Psoas muscle (tissue), 7 donors: ENCODE measurements at regions not wholly inside any gene's neighbourhood (a gene's known extent, or its start where the extent isn't known, plus 50 kb on each side); places are given as distances from the start of the nearest gene placed in this dataset.

Source experiments
- ATAC-seq, 4 donors: fragments of 200-7000 bp; cut with Tn5 transposase; one replicate each; pipeline ENCODE4 v1.9.1; 2020; ENCODE audit warnings: moderate library complexity in 3 of 4, mild to moderate bottlenecking in 2 of 4
- DNase-seq, 2 donors: peaks; one replicate each; pipeline ENCODE4 v3.0.0-alpha.2; 2020
- H3K27ac ChIP-seq: fragments of 200-600 bp; one replicate; pipeline ENCODE4 v1.8.0; 2022
- H3K27me3 ChIP-seq, 3 donors: fragments of 200-600 bp in 1 of 3; one replicate each; pipeline versions ENCODE4 v1.6.1 to v1.8.0; 2013 to 2022; ENCODE audit warnings: low read length in 2 of 3, mild to moderate bottlenecking in 2 of 3, moderate library complexity in 1 of 3; ENCODE audit not compliant: insufficient read depth in 3 of 3
- H3K36me3 ChIP-seq, 2 donors: fragments of 200-600 bp in 1 of 2; one replicate each; pipeline versions ENCODE4 v1.6.1 to v1.8.0; 2013 to 2022; ENCODE audit warnings: low read depth in 1 of 2, mild to moderate bottlenecking in 1 of 2, moderate library complexity in 1 of 2; ENCODE audit not compliant: insufficient read depth in 1 of 2
- H3K4me1 ChIP-seq: fragments of 200-600 bp; one replicate; pipeline ENCODE4 v1.8.0; 2022
- H3K4me3 ChIP-seq: fragments of 200-600 bp; one replicate; pipeline ENCODE4 v1.8.0; 2022; ENCODE audit warnings: mild to moderate bottlenecking
- H3K9me3 ChIP-seq: fragments of 200-600 bp; one replicate; pipeline ENCODE4 v1.8.0; 2022
- CTCF ChIP-seq: fragments of 200-600 bp; IDR thresholded peaks from one replicate; pipeline ENCODE4 v1.8.0; 2022; ENCODE audit warnings: antibody characterized with exemption
- WGBS, 3 donors: extraction: QIAGEN DNeasy Blood & Tissue Kit; methylation state at CpG; one replicate each; pipeline versions ENCODE4 v1.1.6 to v1.1.7; 2013; 5-methylcytosine and 5-hydroxymethylcytosine counted together
- intact Hi-C, 2 donors: fragments of 100-400 bp; cut with DNase I; formaldehyde crosslinking; loops; one replicate each; pipeline versions ENCODE4 v1.11.0 to v1.14.2; 2022
- donor health status: healthy with polysubstance abuse.
- donor health status: DM: no; HTN: no; CAD: no; lungs with moderate emphysema.
- donor health status: Bipolar disorder and iron deficiency.
- donor health status: healthy.
- donor health status: DM: yes; HTN: yes; CAD: no.
- donor health status: DM: no; HTN: no; CAD: no.
- donor health status: DM: yes; HTN: yes; CAD: no.

- no peak for TF ChIP-seq CTCF
- H3K27ac ChIP-seq = no peak overlapping the region
- intact Hi-C loops = no loop called here
- ATAC-seq (no peak), DNase-seq (no peak)
- 85 to 88% (median 86%) methylated on average over 4 of the region's 4 CpGs for WGBS, 3 donors
- H3K27me3 ChIP-seq = no peaks in the 10 kb centered on the region
- H3K9me3 ChIP-seq = no peaks in the 10 kb centered on the region
- no peaks in the 10 kb centered on the region for H3K36me3 ChIP-seq
- no peak overlapping the region for H3K4me3 ChIP-seq
- no peaks in the 10 kb centered on the region for H3K4me1 ChIP-seq
Measured at GRCh38 chr9:17846948-17847655, 268.2 kb downstream of the SH3GL2 start.

GRCh38 chr9:17847908-17848307, 269.0 kb downstream of the SH3GL2 start:
- no peaks in the 10 kb centered on the region for H3K27me3 ChIP-seq
- ATAC-seq (no peak), DNase-seq (no peak)
- TF ChIP-seq CTCF = no peak
- no peaks in the 10 kb centered on the region for H3K36me3 ChIP-seq
- 55 to 75% (median 55%) methylated on average over 3 of the region's 3 CpGs for WGBS, 3 donors
- H3K4me3 ChIP-seq = no peak overlapping the region
- H3K9me3 ChIP-seq = no peaks in the 10 kb centered on the region
- no peak overlapping the region for H3K27ac ChIP-seq
- intact Hi-C loops = no loop called here
- H3K4me1 ChIP-seq = no peaks in the 10 kb centered on the region

DNA sequence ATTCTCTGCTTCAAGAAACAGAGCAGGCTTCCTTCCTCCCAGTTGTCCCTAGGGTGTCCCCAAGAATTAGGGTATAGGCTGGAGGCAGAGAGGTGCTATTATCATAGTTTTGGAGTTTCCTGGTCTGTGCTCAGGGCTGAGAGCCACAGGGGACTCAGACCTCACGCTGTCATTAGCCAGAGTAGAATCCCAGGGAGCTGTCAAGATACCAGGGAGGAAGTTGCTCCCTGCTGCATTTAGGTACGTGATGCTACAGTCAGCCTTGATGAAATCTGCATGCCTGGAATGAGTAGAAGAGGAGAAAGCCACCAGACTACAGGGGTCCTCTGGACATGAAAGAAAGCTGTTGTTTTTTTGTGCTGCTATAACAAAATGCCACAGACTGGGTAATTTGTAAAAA, 273.2 kb downstream of the SH3GL2 start:
- no peaks in the 10 kb centered on the region for H3K4me1 ChIP-seq
- no peaks in the 10 kb centered on the region for H3K27me3 ChIP-seq
- WGBS, 3 donors = 49 to 52% (median 50%) methylated on average over 2 of the region's 2 CpGs
- H3K4me3 ChIP-seq = no peak overlapping the region
- no peak for TF ChIP-seq CTCF
- no peak overlapping the region for H3K27ac ChIP-seq
- no peak for ATAC-seq
- H3K36me3 ChIP-seq = no peaks in the 10 kb centered on the region
- intact Hi-C loops = no loop called here
- no peak for DNase-seq
- H3K9me3 ChIP-seq = no peaks in the 10 kb centered on the region

GRCh38 chr9:17854487-17854886, 275.6 kb downstream of the SH3GL2 start:
- Histone ChIP-seq H3K36me3 (no peaks in the 10 kb centered on the region), H3K4me1 (no peaks in the 10 kb centered on the region), H3K27ac (no peak overlapping the region), H3K27me3 (no peaks in the 10 kb centered on the region), H3K4me3 (no peak overlapping the region), H3K9me3 (no peaks in the 10 kb centered on the region)
- intact Hi-C loops = no loop called here
- WGBS, 3 donors = 93 to 100% (median 94%) methylated on average over 1 of the region's 1 CpG
- ATAC-seq (no peak), DNase-seq (no peak)
- TF ChIP-seq CTCF = no peak

- no peaks in the 10 kb centered on the region for H3K27me3 ChIP-seq
- H3K36me3 ChIP-seq = no peaks in the 10 kb centered on the region
- no peaks in the 10 kb centered on the region for H3K9me3 ChIP-seq
- WGBS, 3 donors = 93 to 96% (median 95%) methylated on average over 3 of the region's 3 CpGs
- no peak overlapping the region for H3K4me3 ChIP-seq
- intact Hi-C loops = no loop called here
- DNase-seq = no peak
- no peak for ATAC-seq
- no peak for TF ChIP-seq CTCF
- H3K27ac ChIP-seq = no peak overlapping the region
- H3K4me1 ChIP-seq = no peaks in the 10 kb centered on the region
Measured at GRCh38 chr9:17856995-17857394, 278.1 kb downstream of the SH3GL2 start.
